Stimulated activated CD8-positive, alpha-beta memory T cell treated with anti-CD3 and anti-CD28 coated beads, Interleukin-12 subunit alpha, Interleukin-12 subunit beta, amount 100 ng/mL, for 1 hour (primary cell): ENCODE measurements at regions not wholly inside any gene's neighbourhood (a gene's known extent, or its start where the extent isn't known, plus 50 kb on each side); places are given as distances from the start of the nearest gene placed in this dataset.

Source experiments
- DNase-seq: peaks from one replicate; pipeline ENCODE4 v3.0.0-alpha.2; 2020; ENCODE audit warnings: low read depth

- DNase-seq = no peak
Observed at GRCh38 chr9:38158628-38159027, 89.6 kb upstream of the SHB start.

GRCh38 chr9:38157711-38158110, 88.7 kb upstream of the SHB start:
- no peak for DNase-seq

DNA sequence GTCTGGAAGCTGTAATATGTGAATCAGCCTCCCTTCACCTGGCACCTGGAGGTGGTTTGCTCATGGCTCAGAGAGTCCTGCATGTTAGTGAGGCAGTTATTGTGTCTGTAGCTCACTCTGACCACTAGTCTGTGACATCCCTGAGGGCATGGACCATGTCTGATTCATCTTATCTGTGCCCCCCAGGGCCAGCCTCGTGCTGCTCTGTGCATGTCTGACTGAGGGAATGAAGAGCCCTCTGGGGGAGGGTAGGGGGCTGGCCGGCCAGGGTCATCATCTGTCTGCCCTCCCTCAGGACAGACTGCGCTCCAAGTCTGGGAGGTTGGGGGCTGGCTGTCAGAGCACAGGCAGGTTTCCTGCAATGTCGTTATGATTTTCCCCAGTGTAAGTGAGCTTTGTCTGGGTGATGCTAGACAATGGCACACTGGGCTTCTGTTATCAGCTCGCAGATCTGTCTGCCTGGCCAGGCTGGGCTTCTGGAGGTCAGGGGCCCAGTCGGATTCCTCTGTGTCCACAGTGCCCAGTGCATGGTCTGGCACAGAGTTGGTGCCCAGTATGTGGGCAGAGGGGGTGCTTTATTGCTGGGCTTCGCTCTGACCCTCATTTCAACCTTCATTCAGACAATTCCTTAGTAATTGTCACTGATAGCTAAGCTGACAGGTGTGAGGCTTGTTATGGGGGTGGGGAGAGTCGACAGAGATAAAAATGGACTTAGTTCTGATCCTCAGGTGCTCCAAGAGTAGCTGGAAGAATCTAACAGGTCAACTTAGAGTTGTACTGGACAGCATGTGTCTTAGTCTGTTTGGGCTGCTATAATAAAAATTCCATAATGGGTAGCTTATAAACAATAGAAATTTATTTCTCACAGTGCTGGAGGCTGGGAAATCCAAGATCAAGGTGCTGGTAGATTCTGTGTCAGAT, 85.7 kb upstream of the SHB start:
- no peak for DNase-seq

- DNase-seq = no peak
Observed at GRCh38 chr9:38153910-38154291, 84.9 kb upstream of the SHB start.

- DNase-seq = no peak
Observed at GRCh38 chr9:38153152-38153909, 84.3 kb upstream of the SHB start.

DNA sequence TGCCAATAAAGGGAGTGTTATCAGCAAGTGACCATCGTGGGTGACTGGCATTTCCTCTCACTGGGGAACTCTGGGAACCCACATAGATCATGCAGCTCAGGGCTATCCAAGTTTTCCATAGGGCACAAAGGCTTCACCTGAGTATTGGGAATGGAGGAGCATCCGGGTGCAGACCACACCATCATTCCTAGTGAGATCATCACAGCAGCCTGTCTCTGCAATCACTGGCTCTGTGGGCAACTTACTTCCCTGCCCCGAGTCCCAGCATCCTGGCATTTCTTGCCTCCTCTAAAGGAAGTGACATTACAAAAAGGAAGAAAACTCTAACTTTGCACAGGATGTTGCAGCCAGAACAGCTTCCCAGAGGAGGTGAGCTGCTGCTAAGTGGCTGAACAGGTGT, 80.6 kb upstream of the SHB start:
- DNase-seq = no peak

DNA sequence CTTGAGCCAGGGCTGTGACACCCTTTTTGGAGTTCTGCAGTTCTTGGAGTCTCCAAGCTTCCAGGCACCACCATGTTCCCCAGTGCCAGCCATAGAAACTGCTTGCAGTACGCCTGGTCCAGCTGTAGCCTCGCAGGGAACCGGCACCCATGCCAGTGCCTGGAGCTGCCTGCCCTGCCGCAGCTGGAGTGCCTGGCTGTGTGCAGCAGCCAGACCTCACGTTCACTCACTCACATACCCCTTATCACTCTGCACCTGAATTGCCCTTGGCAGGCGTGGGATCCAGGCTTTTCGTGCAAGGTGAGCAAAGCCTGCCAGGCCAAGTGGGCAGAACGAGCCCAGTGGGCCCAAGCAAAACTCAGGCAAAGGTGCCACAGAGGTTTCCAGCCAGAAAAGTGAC, 77.8 kb upstream of the SHB start:
- no peak for DNase-seq

DNA sequence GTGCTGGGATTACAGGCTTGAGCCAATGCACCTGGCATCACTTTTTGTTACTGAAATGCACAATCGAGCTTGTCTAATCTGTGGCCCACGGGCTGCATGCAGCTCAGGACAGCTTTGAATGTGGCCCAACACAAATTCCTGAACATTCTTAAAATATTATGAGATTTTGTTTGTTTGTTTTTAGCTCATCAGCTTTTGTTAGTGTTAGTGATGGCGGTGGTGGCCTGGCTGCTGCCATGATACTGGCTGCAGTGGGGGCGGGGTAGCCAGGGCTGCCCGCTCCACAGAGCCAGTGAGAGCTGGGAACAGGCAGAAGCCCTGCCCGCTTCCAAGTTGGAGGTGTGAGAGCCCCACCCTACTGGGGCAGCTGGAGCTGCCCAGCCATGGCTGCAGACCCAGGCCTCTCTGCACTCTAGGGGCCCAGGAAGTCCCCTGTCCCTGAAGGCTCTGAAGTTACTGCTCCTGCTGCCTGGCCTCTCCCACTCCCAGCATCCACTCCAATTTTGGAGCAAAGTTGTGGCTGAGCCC, 76.6 kb upstream of the SHB start:
- DNase-seq = no peak

GRCh38 chr9:38144421-38144820, 75.4 kb upstream of the SHB start:
- DNase-seq = no peak

DNA sequence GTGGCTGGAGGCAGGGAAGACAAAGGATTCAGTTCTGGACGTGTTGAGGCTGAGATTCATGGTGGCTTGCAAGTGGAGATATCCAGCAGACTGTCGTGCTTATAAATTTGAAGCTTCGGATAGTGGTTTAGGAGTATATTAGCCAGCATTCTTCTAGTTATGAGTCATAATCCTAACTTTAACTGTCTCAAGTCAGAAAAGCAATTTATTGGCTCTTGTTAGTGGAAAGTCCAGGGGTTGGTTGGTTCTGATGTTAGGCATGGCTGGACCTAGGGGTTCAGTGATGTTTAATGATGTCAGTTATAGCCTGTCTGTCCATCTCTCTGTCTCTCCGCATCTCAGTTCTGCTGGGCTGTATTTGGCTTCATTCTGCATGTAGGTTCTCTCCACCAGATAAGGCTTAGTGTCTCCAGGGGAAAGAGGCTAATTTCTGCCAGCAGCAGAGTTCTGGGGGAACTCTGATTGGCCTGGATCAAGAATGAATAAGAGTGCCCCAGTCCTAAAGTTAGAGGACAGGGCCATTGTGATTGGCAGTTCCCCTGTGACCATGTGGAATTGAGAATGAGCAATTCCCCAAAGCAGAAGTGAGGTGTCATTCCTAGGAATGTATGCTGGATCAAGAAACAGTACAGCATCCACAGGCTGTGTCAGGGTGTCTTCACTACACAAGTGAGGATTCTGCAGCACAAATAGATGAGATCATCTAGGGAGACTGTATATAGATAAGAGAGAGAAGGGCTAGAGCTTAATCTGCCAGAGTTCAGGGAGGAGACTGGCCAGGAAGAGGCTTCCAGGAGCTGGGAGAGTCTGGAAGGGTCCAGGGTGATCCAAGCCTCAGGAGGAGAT, 72.9 kb upstream of the SHB start:
- DNase-seq = no peak

GRCh38 chr9:38138276-38138675, 69.2 kb upstream of the SHB start:
- DNase-seq = no peak

DNA sequence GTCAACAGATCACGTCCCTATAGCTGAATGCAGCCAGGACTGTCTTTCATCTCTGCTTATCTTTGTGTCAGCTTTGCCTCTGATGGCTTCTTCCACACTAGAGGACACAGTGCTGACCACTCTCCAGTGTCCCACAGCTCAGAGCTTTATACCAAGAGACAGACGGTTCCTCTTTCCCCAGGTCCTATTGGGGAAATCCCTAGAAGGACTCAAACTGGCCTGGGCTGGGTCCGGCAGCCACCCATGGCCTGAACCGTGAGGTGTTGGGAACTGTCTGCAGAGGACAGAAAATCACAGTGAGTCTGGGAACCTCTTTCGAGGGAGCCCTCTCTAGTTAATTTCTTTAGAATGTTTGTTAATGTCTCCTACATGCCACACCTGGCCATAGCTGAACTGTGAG, 68.3 kb upstream of the SHB start:
- DNase-seq = no peak

DNA sequence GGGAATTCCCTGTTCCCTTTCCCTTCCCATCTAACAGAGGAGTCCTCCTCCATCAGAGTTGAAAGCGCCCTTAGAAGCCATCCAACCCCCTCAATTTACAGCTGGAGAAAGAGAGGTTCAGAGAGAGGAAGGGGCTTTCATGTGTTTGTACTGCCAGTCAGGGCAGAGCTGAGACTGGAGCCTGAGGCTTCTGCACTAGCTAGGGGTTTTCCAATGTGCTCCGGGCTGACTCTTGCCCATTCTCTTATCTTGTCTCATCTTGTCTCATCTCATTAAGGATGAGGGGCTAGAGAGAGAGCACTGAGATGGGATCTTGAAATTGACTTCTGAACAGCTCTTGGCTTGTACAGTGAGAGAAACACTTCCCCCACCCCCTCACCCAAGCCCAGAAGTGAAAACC, 67.4 kb upstream of the SHB start:
- no peak for DNase-seq

DNA sequence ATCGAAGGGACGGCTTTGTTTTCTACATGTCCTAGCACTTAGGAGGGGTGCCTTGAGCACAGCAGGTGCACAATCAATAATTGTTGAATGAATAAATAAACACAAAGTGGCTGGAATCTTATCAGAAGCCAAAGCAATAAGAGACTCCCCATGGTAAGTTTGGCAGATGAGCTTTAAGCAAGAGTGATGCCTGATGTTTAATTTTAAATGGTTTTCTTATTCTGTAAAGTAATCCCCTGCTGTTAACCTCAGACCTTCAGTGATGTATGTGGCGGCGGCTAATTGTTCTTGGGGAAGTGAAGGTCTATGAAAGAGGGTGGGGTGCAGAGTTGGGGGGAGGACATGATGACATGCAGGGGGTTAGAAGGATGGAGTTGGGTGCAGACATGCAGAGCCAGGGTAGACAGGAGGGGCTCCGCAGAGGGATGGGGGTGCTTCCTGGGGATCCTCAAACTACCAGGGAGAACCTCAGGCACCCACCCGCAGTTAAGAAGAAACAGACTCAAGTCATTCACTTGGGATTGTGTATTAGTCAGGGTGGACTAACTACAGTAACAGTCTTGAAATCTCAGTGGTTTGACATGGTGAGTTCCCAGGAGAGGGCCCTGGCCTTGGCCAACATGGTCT, 65.7 kb upstream of the SHB start:
- DNase-seq = no peak

GRCh38 chr9:38133595-38133994, 64.6 kb upstream of the SHB start:
- DNase-seq = no peak

DNA sequence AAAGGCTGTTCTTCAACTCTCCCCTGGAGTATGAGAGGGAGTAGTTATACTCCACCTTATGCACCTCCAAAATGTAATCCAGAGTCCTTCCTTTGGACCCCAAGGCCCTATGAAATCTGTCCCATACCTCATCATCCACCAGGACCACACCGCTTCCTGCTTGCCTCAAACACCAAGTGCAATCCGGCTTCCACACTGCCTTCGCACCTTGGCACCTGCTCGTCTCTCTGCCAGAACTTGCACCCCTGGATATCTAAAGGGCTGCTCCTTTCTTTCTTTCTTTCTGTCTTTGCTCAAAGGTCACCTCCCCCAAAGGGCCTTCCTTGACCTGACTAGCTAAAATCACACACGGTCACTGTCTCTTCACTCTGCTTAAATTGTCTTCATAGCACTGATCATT, 63.9 kb upstream of the SHB start:
- no peak for DNase-seq

DNA sequence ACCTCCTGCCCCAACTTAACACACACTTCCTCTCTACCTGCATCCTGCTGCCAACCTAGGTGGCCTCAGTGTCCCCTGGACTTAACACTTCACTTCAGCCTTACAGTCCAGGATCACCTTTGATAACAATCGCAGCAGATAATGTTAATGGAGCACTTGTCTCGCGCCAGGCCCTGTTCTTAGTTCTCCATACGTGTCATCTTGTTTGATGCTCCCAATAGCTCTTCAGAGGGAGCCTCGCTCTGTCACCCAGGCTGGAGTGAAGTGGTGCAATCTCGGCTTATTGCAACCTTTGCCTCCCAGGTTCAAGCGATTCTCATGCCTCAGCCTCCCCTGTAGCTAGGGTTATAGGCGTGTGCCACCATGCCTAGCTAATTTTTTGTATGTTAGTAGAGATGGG, 62.7 kb upstream of the SHB start:
- no peak for DNase-seq

DNA sequence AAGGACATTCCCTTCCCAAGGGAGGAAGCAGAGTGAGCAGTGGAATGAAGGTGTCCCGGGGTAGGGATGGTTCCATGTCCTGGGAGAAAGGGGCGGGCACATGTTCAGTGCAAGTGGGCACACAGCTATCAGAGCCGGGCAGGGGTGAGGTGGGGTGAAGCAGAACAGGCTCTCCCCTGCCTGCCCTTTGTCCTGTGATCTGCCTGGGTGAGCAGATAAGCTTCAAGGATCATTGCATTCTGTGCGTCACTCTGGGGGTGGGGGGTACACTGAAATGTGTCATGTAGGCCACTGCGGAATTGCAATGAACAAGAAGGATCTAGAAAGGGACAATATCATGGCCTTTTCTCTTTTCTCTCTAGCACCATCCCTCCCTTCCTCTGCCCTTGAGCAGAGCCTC, 61.7 kb upstream of the SHB start:
- no peak for DNase-seq

DNA sequence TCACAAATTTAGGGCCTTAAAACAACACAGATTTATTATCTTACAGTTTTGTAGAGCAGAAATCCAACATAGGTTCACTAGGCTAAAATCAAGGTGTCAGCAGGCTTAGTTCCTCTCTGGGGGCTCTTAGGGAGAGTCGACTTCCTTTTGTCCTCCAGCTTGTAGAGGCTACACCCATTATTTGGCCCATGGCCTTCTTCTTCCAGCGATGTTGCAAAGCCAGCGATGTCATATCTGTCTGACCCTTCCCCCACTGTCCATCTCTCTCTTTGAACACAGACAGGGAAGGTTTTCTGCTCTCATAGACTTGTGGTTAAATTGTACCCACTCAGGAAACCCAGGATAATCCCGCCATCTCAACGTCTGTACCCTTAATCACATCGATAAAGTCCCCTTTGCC, 60.3 kb upstream of the SHB start:
- DNase-seq = no peak

DNA sequence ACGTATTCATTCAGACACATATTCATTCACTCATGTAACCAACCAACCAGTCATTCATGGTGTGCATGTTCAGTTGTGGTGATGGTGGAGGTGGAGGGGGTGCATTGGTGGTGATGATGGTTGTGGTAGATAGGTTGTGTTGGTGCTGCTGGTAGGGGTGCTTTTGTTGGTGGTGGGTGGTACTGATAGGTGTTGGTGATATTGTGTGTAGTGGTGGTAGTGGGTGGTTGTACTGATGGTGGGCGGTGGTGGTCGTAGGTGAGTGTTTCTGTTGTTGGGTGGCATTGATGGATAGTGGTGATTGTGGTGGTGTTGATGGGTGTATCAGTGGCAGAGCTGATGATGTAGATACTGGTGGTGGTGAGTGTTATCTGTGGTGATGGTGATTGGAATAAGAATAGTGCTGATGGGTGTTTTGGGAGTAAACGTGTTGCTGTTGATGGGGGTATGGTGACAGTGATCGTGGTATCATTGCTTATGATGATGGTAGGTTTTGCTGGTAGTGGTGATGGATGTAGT, 59.8 kb upstream of the SHB start:
- no peak for DNase-seq

- DNase-seq = no peak
Observed at GRCh38 chr9:38127271-38127839, 58.3 kb upstream of the SHB start.
